Cardiac fibroblast (primary cell): ENCODE measurements at regions not wholly inside any gene's neighbourhood (a gene's known extent, or its start where the extent isn't known, plus 50 kb on each side); places are given as distances from the start of the nearest gene placed in this dataset.

ENCODE experiments used
- DNase-seq, 2 donors: peaks; one replicate each; pipeline versions ENCODE4 v3.0.0 to v3.0.0-alpha.2; 2010; ENCODE audit warnings: low read depth in 2 of 2
- H3K4me3 ChIP-seq, 2 donors: replicated peaks in 1 of 2; 1 replicate in 1 of 2; 2 replicates in 1 of 2; pipeline ENCODE4 v1.5.1; 2011; ENCODE audit warnings: low read depth in 2 of 2, low read length in 2 of 2, mild to moderate bottlenecking in 2 of 2, moderate library complexity in 1 of 2
- TF ChIP-seq, protein P1 (sequence below): IDR thresholded peaks from one replicate; pipeline ENCODE4 v1.5.1; 2011; ENCODE audit warnings: low read depth, mild to moderate bottlenecking, low read length, inconsistent platforms

DNA sequence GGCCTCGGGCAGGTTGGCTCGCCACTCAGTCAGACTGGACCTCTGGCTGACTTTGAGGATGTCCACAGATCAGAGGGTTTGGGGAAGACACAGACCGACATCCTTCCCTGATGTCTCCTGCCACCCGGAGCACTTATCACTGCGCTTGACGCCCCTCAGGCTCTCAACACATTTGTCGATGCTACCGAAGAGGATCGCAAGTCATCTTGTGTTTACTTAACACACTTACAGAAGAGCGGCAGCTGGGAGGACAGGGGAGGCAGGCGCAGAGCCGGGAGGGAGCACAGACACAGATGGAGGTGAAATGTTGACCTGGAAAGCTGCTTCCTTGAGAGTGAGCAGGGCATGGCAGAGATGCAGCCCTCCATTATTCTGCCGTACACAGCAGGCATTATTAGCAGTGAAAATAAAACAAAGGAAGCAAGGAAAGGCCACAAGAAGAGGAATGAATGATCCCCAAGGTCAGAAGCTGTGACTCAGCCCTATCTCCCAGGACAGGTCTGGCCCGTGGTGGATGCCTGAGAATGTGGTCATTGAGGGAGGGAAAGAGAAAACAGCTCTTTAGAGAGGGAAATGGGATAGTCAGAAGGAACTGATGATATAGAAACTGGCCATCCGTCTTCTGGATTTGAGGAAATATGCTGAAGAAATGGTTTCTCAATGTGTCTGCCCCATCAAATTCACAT is 549.5 kb upstream of the ARGLU1 start:
- no peak for DNase-seq
- no peak overlapping the region for H3K4me3 ChIP-seq
- TF ChIP-seq, protein P1, sequence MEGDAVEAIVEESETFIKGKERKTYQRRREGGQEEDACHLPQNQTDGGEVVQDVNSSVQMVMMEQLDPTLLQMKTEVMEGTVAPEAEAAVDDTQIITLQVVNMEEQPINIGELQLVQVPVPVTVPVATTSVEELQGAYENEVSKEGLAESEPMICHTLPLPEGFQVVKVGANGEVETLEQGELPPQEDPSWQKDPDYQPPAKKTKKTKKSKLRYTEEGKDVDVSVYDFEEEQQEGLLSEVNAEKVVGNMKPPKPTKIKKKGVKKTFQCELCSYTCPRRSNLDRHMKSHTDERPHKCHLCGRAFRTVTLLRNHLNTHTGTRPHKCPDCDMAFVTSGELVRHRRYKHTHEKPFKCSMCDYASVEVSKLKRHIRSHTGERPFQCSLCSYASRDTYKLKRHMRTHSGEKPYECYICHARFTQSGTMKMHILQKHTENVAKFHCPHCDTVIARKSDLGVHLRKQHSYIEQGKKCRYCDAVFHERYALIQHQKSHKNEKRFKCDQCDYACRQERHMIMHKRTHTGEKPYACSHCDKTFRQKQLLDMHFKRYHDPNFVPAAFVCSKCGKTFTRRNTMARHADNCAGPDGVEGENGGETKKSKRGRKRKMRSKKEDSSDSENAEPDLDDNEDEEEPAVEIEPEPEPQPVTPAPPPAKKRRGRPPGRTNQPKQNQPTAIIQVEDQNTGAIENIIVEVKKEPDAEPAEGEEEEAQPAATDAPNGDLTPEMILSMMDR: no peak

- H3K4me3 ChIP-seq: no peak overlapping the region
- TF ChIP-seq, protein P1: no peak
- DNase-seq: no peak
These were observed 545.5 kb upstream of the ARGLU1 start for GRCh38 chr13:107113387-107113786.

DNA sequence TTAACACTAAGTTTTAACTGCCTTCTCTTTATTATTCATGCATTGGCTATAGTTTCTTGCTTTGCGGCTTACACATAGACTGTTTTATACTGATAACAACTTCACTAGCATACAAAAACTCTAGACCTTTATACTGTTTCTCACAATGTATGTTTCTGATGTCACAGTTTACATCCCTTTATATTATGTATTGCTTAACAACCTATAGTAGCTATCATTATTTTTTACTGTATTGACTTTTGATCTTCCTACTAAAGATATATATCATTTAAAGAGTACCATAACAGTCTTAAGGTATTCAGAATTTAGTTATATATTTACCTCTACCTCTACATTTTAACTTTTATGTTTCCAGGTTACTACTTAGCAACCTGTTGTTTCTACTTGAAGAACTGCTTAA is 543.3 kb upstream of the ARGLU1 start:
- H3K4me3 ChIP-seq: no peak overlapping the region
- TF ChIP-seq, protein P1: no peak
- no peak for DNase-seq

DNA sequence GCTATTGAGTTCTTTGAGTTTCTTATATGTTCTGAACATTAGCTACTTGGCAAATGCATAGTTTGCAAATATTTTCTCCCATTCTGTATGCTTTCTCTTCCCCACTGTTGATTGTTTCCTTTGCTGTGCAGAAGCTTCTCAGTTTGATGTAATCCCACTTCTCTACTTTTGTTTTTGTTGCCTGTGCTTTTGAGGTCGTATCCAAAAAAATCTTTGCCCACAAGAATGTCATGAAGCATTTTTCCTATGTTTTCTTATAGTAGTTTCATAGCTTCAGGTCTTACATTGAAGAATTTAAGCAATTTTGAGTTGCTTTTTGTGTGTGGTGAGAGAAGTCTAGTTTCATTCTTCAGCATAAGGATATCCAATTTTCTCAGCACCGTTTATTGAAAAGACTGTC is 536.7 kb upstream of the ARGLU1 start:
- H3K4me3 ChIP-seq: no peak overlapping the region
- TF ChIP-seq, protein P1: no peak

DNA sequence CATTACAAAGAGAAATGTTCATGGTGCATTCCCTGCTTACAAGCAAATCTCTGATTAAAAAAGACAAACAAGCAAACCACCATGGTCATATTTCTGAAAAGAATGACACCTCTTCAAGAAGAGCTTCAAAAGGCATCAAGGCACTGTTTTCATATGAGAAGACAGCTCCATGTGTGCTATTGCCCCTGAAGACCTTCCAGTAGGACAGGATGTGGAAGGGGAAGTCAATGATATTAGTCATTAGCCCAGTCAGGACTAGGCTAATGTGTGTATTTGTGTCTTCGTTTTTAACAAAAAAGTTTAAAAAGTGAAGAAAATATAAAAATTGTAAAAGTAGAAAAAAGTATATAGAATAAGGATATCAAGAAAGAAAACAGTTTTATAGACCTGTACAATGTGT is 534.7 kb upstream of the ARGLU1 start:
- no peak for DNase-seq
- TF ChIP-seq, protein P1: no peak
- H3K4me3 ChIP-seq: no peak overlapping the region

More for the DNA sequence above, 536.7 kb upstream of the ARGLU1 start:
- DNase-seq: no peak

DNA sequence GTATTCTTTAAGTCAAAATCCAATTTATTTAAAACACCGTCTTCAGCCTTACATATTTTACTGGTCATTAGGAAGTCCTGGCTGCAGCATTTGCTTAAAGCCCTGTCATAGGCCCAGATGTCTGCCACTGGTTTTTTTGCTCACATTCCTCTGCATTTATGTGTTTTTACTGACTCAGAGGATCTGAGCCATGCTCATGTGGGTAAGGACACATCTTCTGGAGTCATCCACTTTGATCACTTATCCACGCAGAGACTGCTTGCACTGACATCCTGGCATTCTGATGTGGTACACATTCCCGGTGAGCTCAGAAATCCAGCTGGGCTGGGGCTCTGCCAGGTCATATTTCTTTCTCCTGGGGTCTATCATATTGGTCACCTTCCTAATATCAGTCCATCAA is 531.7 kb upstream of the ARGLU1 start:
- DNase-seq: peak in 1 of 2 donors; percentile 2
- TF ChIP-seq, protein P1: no peak
- H3K4me3 ChIP-seq: no peak overlapping the region

DNA sequence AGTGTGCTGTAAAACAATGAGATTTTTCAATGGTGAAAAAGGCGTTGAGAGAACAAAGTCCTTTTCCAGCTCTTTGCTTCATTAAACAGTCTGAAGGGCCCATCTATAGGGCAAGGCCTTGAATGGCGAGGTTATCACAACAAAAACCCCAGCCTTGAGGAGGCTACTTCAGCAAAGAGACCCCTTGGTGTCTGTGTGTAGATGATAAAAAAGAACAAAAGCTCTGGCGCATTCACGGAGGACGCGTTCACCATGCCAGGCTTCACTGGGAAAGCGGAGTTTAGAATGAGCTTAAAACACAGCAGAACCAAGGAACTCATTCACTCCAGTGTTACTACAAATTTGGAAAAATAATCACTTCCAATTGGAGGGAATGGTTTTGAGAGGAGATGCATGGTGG is 530.0 kb upstream of the ARGLU1 start:
- DNase-seq: no peak
- H3K4me3 ChIP-seq: no peak overlapping the region
- TF ChIP-seq, protein P1: no peak
